NT2/D1 (cell line): ENCODE measurements at regions not wholly inside any gene's neighbourhood (a gene's known extent, or its start where the extent isn't known, plus 50 kb on each side); places are given as distances from the start of the nearest gene placed in this dataset.

Experiments
- DNase-seq: peaks from one replicate; pipeline ENCODE4 v3.0.0-alpha.2; 2011; ENCODE audit warnings: low read depth, low spot score
- H3K27me3 ChIP-seq: 2 replicates; pipeline ENCODE4 v1.6.0; 2011; ENCODE audit warnings: mild to moderate bottlenecking; ENCODE audit not compliant: insufficient read length, insufficient read depth
- H3K36me3 ChIP-seq: 2 replicates; pipeline ENCODE4 v1.6.1; 2011; ENCODE audit warnings: mild to moderate bottlenecking, low read length, mixed read lengths; ENCODE audit not compliant: insufficient read depth, insufficient read length
- H3K4me1 ChIP-seq: 2 replicates; pipeline ENCODE4 v1.5.1; 2011; ENCODE audit not compliant: insufficient read depth, insufficient read length
- H3K4me3 ChIP-seq: 2 replicates; pipeline ENCODE4 v1.5.1; 2011; ENCODE audit warnings: low read depth; ENCODE audit not compliant: insufficient read length
- H3K9ac ChIP-seq: 2 replicates; pipeline ENCODE4 v1.6.0; 2011; ENCODE audit warnings: low read depth; ENCODE audit not compliant: insufficient read length
- H3K9me3 ChIP-seq: 2 replicates; pipeline ENCODE4 v1.5.1; 2011; ENCODE audit warnings: mild to moderate bottlenecking, low read length; ENCODE audit not compliant: insufficient read depth
- SUZ12 ChIP-seq: IDR thresholded peaks from 2 replicates; pipeline ENCODE4 v1.6.1; 2011; ENCODE audit not compliant: insufficient read length, insufficient read depth; ENCODE audit errors: extremely low read depth
- YY1 ChIP-seq: IDR thresholded peaks from 2 replicates; pipeline ENCODE4 v1.6.1; 2011; ENCODE audit not compliant: insufficient read length, insufficient read depth
- ZNF274 ChIP-seq: IDR thresholded peaks from 2 replicates; pipeline ENCODE4 v1.6.1; 2011; ENCODE audit warnings: mild to moderate bottlenecking, low read depth, low read length

- Histone ChIP-seq H3K9me3 (no peaks in the 10 kb centered on the region), H3K27me3 (no peaks in the 10 kb centered on the region), H3K4me1 (no peaks in the 10 kb centered on the region), H3K4me3 (no peak overlapping the region), H3K36me3 (no peaks in the 10 kb centered on the region), H3K9ac (no peak overlapping the region)
- TF ChIP-seq ZNF274 (no peak), YY1 (no peak), SUZ12 (no peak)
- DNase-seq, result no peak
Measured at GRCh38 chr9:99412606-99413005, 190.5 kb downstream of the SEC61B start.

- Histone ChIP-seq H3K9ac (no peak overlapping the region), H3K36me3 (no peaks in the 10 kb centered on the region), H3K27me3 (no peaks in the 10 kb centered on the region), H3K9me3 (no peaks in the 10 kb centered on the region), H3K4me3 (no peak overlapping the region), H3K4me1 (no peaks in the 10 kb centered on the region)
- TF ChIP-seq YY1, result no peak
- TF ChIP-seq SUZ12, result no peak
- TF ChIP-seq ZNF274, result no peak
- DNase-seq, result no peak
Measured at GRCh38 chr9:99414321-99414720, 192.2 kb downstream of the SEC61B start.

GRCh38 chr9:99415606-99416005 lies 193.5 kb downstream of the SEC61B start:
- H3K4me1 ChIP-seq, result no peaks in the 10 kb centered on the region
- no peaks in the 10 kb centered on the region for H3K27me3 ChIP-seq
- no peaks in the 10 kb centered on the region for H3K9me3 ChIP-seq
- no peak overlapping the region for H3K4me3 ChIP-seq
- H3K36me3 ChIP-seq, result no peaks in the 10 kb centered on the region
- no peak for TF ChIP-seq ZNF274
- TF ChIP-seq SUZ12, result no peak
- TF ChIP-seq YY1, result no peak
- no peak overlapping the region for H3K9ac ChIP-seq
- no peak for DNase-seq

- H3K4me3 ChIP-seq, result no peak overlapping the region
- no peak for DNase-seq
- H3K36me3 ChIP-seq, result no peaks in the 10 kb centered on the region
- TF ChIP-seq SUZ12 (no peak), ZNF274 (no peak), YY1 (no peak)
- H3K4me1 ChIP-seq, result no peaks in the 10 kb centered on the region
- H3K9me3 ChIP-seq, result no peaks in the 10 kb centered on the region
- H3K9ac ChIP-seq, result no peak overlapping the region
- H3K27me3 ChIP-seq, result no peaks in the 10 kb centered on the region
Measured at GRCh38 chr9:99416007-99416406, 193.9 kb downstream of the SEC61B start.

- no peak for DNase-seq
- no peak for TF ChIP-seq SUZ12
- no peak for TF ChIP-seq ZNF274
- no peak for TF ChIP-seq YY1
- Histone ChIP-seq H3K4me3 (no peak overlapping the region), H3K36me3 (no peaks in the 10 kb centered on the region), H3K27me3 (no peaks in the 10 kb centered on the region), H3K9me3 (no peaks in the 10 kb centered on the region), H3K4me1 (no peaks in the 10 kb centered on the region), H3K9ac (no peak overlapping the region)
Measured at GRCh38 chr9:99419070-99419469, 197.0 kb downstream of the SEC61B start.

- Histone ChIP-seq H3K9me3 (no peaks in the 10 kb centered on the region), H3K4me1 (no peaks in the 10 kb centered on the region), H3K4me3 (no peak overlapping the region), H3K9ac (no peak overlapping the region), H3K36me3 (no peaks in the 10 kb centered on the region), H3K27me3 (no peaks in the 10 kb centered on the region)
- DNase-seq, result no peak
- no peak for TF ChIP-seq SUZ12
- TF ChIP-seq YY1, result no peak
- TF ChIP-seq ZNF274, result no peak
Measured at GRCh38 chr9:99421369-99421768, 199.3 kb downstream of the SEC61B start.

- H3K9me3 ChIP-seq, result no peaks in the 10 kb centered on the region
- TF ChIP-seq YY1 (no peak), ZNF274 (no peak), SUZ12 (no peak)
- H3K4me3 ChIP-seq, result no peak overlapping the region
- H3K27me3 ChIP-seq, result no peaks in the 10 kb centered on the region
- no peaks in the 10 kb centered on the region for H3K4me1 ChIP-seq
- no peak for DNase-seq
- H3K36me3 ChIP-seq, result no peaks in the 10 kb centered on the region
- H3K9ac ChIP-seq, result no peak overlapping the region
Measured at GRCh38 chr9:99425124-99425523, 203.0 kb downstream of the SEC61B start.
